CD4-positive, alpha-beta T cell (primary cell): ENCODE measurements at regions not wholly inside any gene's neighbourhood (a gene's known extent, or its start where the extent isn't known, plus 50 kb on each side); places are given as distances from the start of the nearest gene placed in this dataset.

Experiments used
- ATAC-seq: fragments of 200-7000 bp; cut with Tn5 transposase; one replicate; pipeline ENCODE4 v1.10.0; 2022; ENCODE audit warnings: mild to moderate bottlenecking; ENCODE audit not compliant: poor library complexity
- CTCF ChIA-PET: fragments of 350-600 bp; sonication (Branson Sonifier 250); formaldehyde crosslinking; loops from one replicate; lab custom pipeline; 2021; ENCODE audit warnings: antibody characterized with exemption, inconsistent platforms; lab: Charles Lee
- POLR2A ChIA-PET: fragments of 350-600 bp; sonication (Branson Sonifier 250); formaldehyde crosslinking; loops from one replicate; lab custom pipeline; 2021; ENCODE audit warnings: antibody characterized with exemption, inconsistent platforms; lab: Charles Lee
- DNase-seq, 14 experiments: peaks; one replicate each; pipeline ENCODE4 v3.0.0-alpha.2; 2013 to 2020; ENCODE audit warnings: mixed read lengths in 2 of 14
- H3K27ac ChIP-seq, 2 donors: one replicate each; pipeline versions ENCODE4 v1.5.1 to v1.7.0; 2013; ENCODE audit warnings: low read length in 2 of 2, low read depth in 1 of 2, mild to moderate bottlenecking in 1 of 2
- H3K27me3 ChIP-seq, 2 experiments: 1 replicate in 1 of 2; 2 replicates in 1 of 2; pipeline versions ENCODE4 v1.6.1 to v1.7.0; 2013; ENCODE audit warnings: low read length in 2 of 2, control low read depth in 1 of 2, mild to moderate bottlenecking in 1 of 2, moderate library complexity in 1 of 2; ENCODE audit not compliant: insufficient read depth in 2 of 2, control insufficient read depth in 1 of 2
- H3K36me3 ChIP-seq: one replicate; pipeline ENCODE4 v1.6.1; 2013; ENCODE audit warnings: low read length, control low read depth; ENCODE audit not compliant: insufficient read depth
- H3K4me1 ChIP-seq: one replicate; pipeline ENCODE4 v1.6.1; 2013; ENCODE audit warnings: low read length, control low read depth; ENCODE audit not compliant: insufficient read depth
- H3K4me3 ChIP-seq: one replicate; pipeline ENCODE4 v1.5.1; 2013; ENCODE audit warnings: mild to moderate bottlenecking, low read length, moderate library complexity
- H3K9me3 ChIP-seq, 2 experiments: 1 replicate in 1 of 2; 2 replicates in 1 of 2; pipeline versions ENCODE4 v1.6.1 to v1.7.0; 2013; ENCODE audit warnings: low read length in 2 of 2, mild to moderate bottlenecking in 2 of 2, control low read depth in 1 of 2, moderate library complexity in 1 of 2; ENCODE audit not compliant: control insufficient read depth in 1 of 2, insufficient read depth in 1 of 2
- H3K27ac Mint-ChIP-seq: one replicate; pipeline ENCODE4 v1.8.0; 2020; ENCODE audit warnings: mixed read lengths
- H3K27me3 Mint-ChIP-seq: one replicate; pipeline ENCODE4 v1.8.0; 2021; ENCODE audit warnings: mixed read lengths
- H3K36me3 Mint-ChIP-seq: one replicate; pipeline ENCODE4 v1.8.0; 2021; ENCODE audit warnings: low read depth, mixed read lengths
- H3K4me1 Mint-ChIP-seq: one replicate; pipeline ENCODE4 v1.8.0; 2021; ENCODE audit warnings: low read depth, mixed read lengths
- H3K4me3 Mint-ChIP-seq: one replicate; pipeline ENCODE4 v1.8.0; 2020; ENCODE audit warnings: mild to moderate bottlenecking, mixed read lengths
- H3K9me3 Mint-ChIP-seq: one replicate; pipeline ENCODE4 v1.8.0; 2020; ENCODE audit warnings: mixed read lengths
- intact Hi-C, 2 experiments: fragments of 100-400 bp; cut with DNase I in 1 of 2; cut with micrococcal nuclease in 1 of 2; formaldehyde crosslinking; loops; one replicate each; pipeline versions ENCODE4 v1.15.1 to v1.9.0; 2023 to 2025; cut with DNase I, micrococcal nuclease
- TF ChIP-seq, protein P1 (sequence below): fragments of 200-600 bp; IDR thresholded peaks from one replicate; pipeline ENCODE4 v1.8.0; 2022; ENCODE audit warnings: antibody characterized with exemption, mild to moderate bottlenecking

DNA sequence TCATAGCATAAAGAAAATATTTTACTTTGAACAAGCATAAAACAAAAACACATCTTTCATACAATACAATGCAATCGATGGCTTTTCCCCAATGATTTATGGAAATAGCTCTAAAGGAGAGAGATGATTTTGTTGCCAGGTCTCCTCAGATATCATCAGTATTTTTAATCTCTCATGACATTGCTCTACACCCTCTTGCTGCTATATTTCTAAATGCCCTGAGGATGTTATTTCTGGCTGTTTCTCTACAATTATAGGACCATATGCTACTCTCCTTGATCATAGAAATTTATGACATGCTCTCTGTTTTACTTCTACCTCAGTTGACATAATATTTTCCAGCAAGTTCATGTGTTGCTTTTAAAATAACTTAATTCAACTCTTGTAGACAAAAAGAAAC lies 654.9 kb upstream of the GBE1 start:
- ATAC-seq (no peak), DNase-seq (no peak)
- Mint-ChIP-seq H3K4me1 (no peaks in the 10 kb centered on the region), H3K27ac (no peak overlapping the region), H3K9me3 (peaks cover 6% of the 10 kb centered on the region), H3K36me3 (no peaks in the 10 kb centered on the region), H3K4me3 (no peak overlapping the region), H3K27me3 (no peaks in the 10 kb centered on the region)
- H3K4me3 ChIP-seq: no peak overlapping the region
- intact Hi-C loops: no loop called here
- TF ChIP-seq, protein P1, sequence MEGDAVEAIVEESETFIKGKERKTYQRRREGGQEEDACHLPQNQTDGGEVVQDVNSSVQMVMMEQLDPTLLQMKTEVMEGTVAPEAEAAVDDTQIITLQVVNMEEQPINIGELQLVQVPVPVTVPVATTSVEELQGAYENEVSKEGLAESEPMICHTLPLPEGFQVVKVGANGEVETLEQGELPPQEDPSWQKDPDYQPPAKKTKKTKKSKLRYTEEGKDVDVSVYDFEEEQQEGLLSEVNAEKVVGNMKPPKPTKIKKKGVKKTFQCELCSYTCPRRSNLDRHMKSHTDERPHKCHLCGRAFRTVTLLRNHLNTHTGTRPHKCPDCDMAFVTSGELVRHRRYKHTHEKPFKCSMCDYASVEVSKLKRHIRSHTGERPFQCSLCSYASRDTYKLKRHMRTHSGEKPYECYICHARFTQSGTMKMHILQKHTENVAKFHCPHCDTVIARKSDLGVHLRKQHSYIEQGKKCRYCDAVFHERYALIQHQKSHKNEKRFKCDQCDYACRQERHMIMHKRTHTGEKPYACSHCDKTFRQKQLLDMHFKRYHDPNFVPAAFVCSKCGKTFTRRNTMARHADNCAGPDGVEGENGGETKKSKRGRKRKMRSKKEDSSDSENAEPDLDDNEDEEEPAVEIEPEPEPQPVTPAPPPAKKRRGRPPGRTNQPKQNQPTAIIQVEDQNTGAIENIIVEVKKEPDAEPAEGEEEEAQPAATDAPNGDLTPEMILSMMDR: no peak
- POLR2A ChIA-PET: no interaction called here
- H3K27ac ChIP-seq: no peak overlapping the region
- CTCF ChIA-PET: no interaction called here
- H3K4me1 ChIP-seq: no peaks in the 10 kb centered on the region
- H3K9me3 ChIP-seq: no peaks in the 10 kb centered on the region
- no peaks in the 10 kb centered on the region for H3K27me3 ChIP-seq
- H3K36me3 ChIP-seq: no peaks in the 10 kb centered on the region

DNA sequence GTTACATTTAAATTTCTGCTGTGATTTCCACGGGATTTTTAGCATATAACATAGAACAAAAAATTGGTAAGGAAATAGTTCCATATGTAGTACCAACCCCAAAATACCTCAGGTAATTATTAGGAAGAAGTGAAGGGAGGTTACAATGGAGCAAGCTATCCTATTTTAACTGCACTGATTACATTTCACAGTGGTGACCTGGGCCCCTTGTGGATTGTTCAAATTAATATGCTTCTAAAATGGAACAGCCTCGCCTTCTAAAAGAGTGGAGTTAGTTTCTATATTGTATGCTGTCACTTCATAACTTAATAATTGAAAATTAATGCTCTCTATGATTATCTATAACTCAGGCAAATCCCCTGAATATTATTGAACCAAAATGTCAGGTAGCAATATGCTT lies 651.7 kb upstream of the GBE1 start:
- ChIA-PET POLR2A (no interaction called here), CTCF (no interaction called here)
- no peaks in the 10 kb centered on the region for H3K27me3 Mint-ChIP-seq

DNA sequence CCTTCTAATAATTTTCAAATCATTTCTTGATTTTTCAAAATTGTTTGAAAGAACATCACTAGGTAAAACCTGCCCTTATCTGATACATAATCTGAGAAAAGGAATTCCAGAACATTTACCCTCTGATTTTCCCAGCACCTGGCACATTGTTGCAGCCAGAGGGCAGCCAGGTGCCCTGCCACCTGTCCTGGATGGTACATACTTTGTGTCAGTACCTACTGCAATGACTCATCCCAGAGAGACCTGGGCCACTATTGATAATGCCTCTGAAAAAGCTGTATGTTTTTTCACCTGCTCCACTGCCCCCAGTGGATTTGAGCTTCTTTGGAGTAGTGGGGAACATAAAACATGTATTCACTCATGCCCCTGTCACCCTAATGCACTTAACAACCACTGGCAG lies 648.9 kb upstream of the GBE1 start:
- H3K4me3 Mint-ChIP-seq: no peak overlapping the region
- CTCF ChIA-PET: no interaction called here
- Histone ChIP-seq H3K27me3 (no peaks in the 10 kb centered on the region), H3K36me3 (no peaks in the 10 kb centered on the region), H3K9me3 (no peaks in the 10 kb centered on the region), H3K27ac (no peak overlapping the region), H3K4me3 (no peak overlapping the region), H3K4me1 (no peaks in the 10 kb centered on the region)
- DNase-seq (no peak), ATAC-seq (no peak)
- peaks cover 2% of the 10 kb centered on the region for H3K9me3 Mint-ChIP-seq
- POLR2A ChIA-PET: no interaction called here
- H3K27ac Mint-ChIP-seq: no peak overlapping the region
- intact Hi-C loops: no loop called here
- H3K36me3 Mint-ChIP-seq: no peaks in the 10 kb centered on the region
- H3K27me3 Mint-ChIP-seq: no peaks in the 10 kb centered on the region
- no peaks in the 10 kb centered on the region for H3K4me1 Mint-ChIP-seq
- TF ChIP-seq, protein P1: no peak

More for the DNA sequence above, 651.7 kb upstream of the GBE1 start:
- Histone ChIP-seq H3K9me3 (no peaks in the 10 kb centered on the region), H3K4me1 (no peaks in the 10 kb centered on the region), H3K36me3 (no peaks in the 10 kb centered on the region), H3K27ac (no peak overlapping the region), H3K4me3 (no peak overlapping the region), H3K27me3 (no peaks in the 10 kb centered on the region)
- H3K4me3 Mint-ChIP-seq: no peak overlapping the region
- peaks cover 2% of the 10 kb centered on the region for H3K9me3 Mint-ChIP-seq
- intact Hi-C loops: no loop called here
- DNase-seq: no peak
- TF ChIP-seq, protein P1: no peak
- no peaks in the 10 kb centered on the region for H3K4me1 Mint-ChIP-seq
- no peak for ATAC-seq
- no peak overlapping the region for H3K27ac Mint-ChIP-seq
- H3K36me3 Mint-ChIP-seq: no peaks in the 10 kb centered on the region
